ENCODE measurements at regions not wholly inside any gene's neighbourhood (a gene's known extent, or its start where the extent isn't known, plus 50 kb on each side); places are given as distances from the start of the nearest gene placed in this dataset.

- ATAC-seq (ENCODE audit: low read depth) (no peak), DNase-seq (no peak)
- Mint-ChIP-seq H3K27ac (no peak overlapping the region), H3K4me1 (no peaks in the 10 kb centered on the region), H3K9me3 (peaks cover 6% of the 10 kb centered on the region), H3K27me3 (no peaks in the 10 kb centered on the region), H3K36me3 (ENCODE audit: low read depth) (no peaks in the 10 kb centered on the region), H3K4me3 (no peak overlapping the region)
- intact Hi-C loops (cut with micrococcal nuclease) = no loop called here
- ChIA-PET CTCF (no interaction called here), POLR2A (no interaction called here)
- no peak for TF ChIP-seq CTCF (IDR thresholded peaks at IDR 0.05)
Observed at GRCh38 chr10:64630534-64630933, 1109.3 kb downstream of the REEP3 start.

GRCh38 chr10:64635906-64636305 lies 1114.7 kb downstream of the REEP3 start:
- TF ChIP-seq CTCF (IDR thresholded peaks at IDR 0.05) = no peak
- ChIA-PET POLR2A (no interaction called here), CTCF (no interaction called here)
- no peaks in the 10 kb centered on the region for H3K4me1 Mint-ChIP-seq
- H3K36me3 Mint-ChIP-seq (ENCODE audit: low read depth) = no peaks in the 10 kb centered on the region
- H3K9me3 Mint-ChIP-seq = no peaks in the 10 kb centered on the region
- no peak overlapping the region for H3K27ac Mint-ChIP-seq
- H3K27me3 Mint-ChIP-seq = no peaks in the 10 kb centered on the region
- DNase-seq = no peak
- intact Hi-C loops (cut with micrococcal nuclease) = no loop called here
- no peak overlapping the region for H3K4me3 Mint-ChIP-seq
- no peak for ATAC-seq (ENCODE audit: low read depth)

- ChIA-PET CTCF (no interaction called here), POLR2A (no interaction called here)
- Mint-ChIP-seq H3K36me3 (ENCODE audit: low read depth) (no peaks in the 10 kb centered on the region), H3K4me3 (no peak overlapping the region), H3K27me3 (no peaks in the 10 kb centered on the region), H3K4me1 (no peaks in the 10 kb centered on the region), H3K27ac (no peak overlapping the region), H3K9me3 (no peaks in the 10 kb centered on the region)
- ATAC-seq (ENCODE audit: low read depth) = no peak
- no peak for TF ChIP-seq CTCF (IDR thresholded peaks at IDR 0.05)
- DNase-seq = no peak
- intact Hi-C loops (cut with micrococcal nuclease) = no loop called here
Observed at GRCh38 chr10:64636461-64636860, 1115.3 kb downstream of the REEP3 start.

GRCh38 chr10:64637939-64638338 lies 1116.7 kb downstream of the REEP3 start:
- no peak overlapping the region for H3K27ac Mint-ChIP-seq
- DNase-seq (no peak), ATAC-seq (ENCODE audit: low read depth) (no peak)
- H3K27me3 Mint-ChIP-seq = no peaks in the 10 kb centered on the region
- ChIA-PET CTCF (no interaction called here), POLR2A (no interaction called here)
- H3K9me3 Mint-ChIP-seq = no peaks in the 10 kb centered on the region
- intact Hi-C loops (cut with micrococcal nuclease) = no loop called here
- no peak for TF ChIP-seq CTCF (IDR thresholded peaks at IDR 0.05)
- no peaks in the 10 kb centered on the region for H3K4me1 Mint-ChIP-seq
- H3K36me3 Mint-ChIP-seq (ENCODE audit: low read depth) = no peaks in the 10 kb centered on the region
- H3K4me3 Mint-ChIP-seq = no peak overlapping the region

GRCh38 chr10:64648915-64649314 lies 1127.7 kb downstream of the REEP3 start:
- Mint-ChIP-seq H3K4me3 (no peak overlapping the region), H3K27me3 (no peaks in the 10 kb centered on the region), H3K36me3 (ENCODE audit: low read depth) (no peaks in the 10 kb centered on the region), H3K9me3 (no peaks in the 10 kb centered on the region), H3K27ac (no peak overlapping the region), H3K4me1 (no peaks in the 10 kb centered on the region)
- POLR2A ChIA-PET = no interaction called here
- ATAC-seq (ENCODE audit: low read depth) (no peak), DNase-seq (no peak)
- no peak for TF ChIP-seq CTCF (IDR thresholded peaks at IDR 0.05)
- CTCF ChIA-PET = no interaction called here
- intact Hi-C loops (cut with micrococcal nuclease) = no loop called here
